ENCODE measurements at regions not wholly inside any gene's neighbourhood (a gene's known extent, or its start where the extent isn't known, plus 50 kb on each side); places are given as distances from the start of the nearest gene placed in this dataset.

- H2AFZ ChIP-seq, result no peak overlapping the region
- 0 out of 2 replicates have a peak, but pooled peaks cover 5% of the 10 kb centered on the region for H3F3A ChIP-seq (ENCODE audit: insufficient read depth)
- peaks cover 17% of the 10 kb centered on the region; the same call in 1 of the 2 replicates for H3K4me1 ChIP-seq (ENCODE audit: insufficient read depth)
- H3K27ac ChIP-seq, result no peak overlapping the region
- no peaks in the 10 kb centered on the region for H3K27me3 ChIP-seq (replicated peaks; ENCODE audit: insufficient read depth)
- no peaks in the 10 kb centered on the region for H3K9me2 ChIP-seq (ENCODE audit: insufficient read depth)
- peak; percentile 74 for DNase-seq
- H3K9me3 ChIP-seq (ENCODE audit: low read depth), result no peaks in the 10 kb centered on the region
- in situ Hi-C loops (cut with MboI), result no loop called here
- no peak overlapping the region for H3K4me3 ChIP-seq
- no peaks in the 10 kb centered on the region for H4K20me1 ChIP-seq (ENCODE audit: insufficient read depth)
- 61 to 72% methylated on average over 2 of the region's 2 CpGs for WGBS, 2 experiments (ENCODE audit: low coverage in 1 of 2, low lambda C conversion rate in 2 of 2, missing lambda C conversion rate in 2 of 2)
- H3K79me2 ChIP-seq (ENCODE audit: insufficient read depth), result no peaks in the 10 kb centered on the region
- no peaks in the 10 kb centered on the region for H3K36me3 ChIP-seq (ENCODE audit: low read depth)
- TF ChIP-seq EZH2 (IDR thresholded peaks at IDR 0.05; ENCODE audit: insufficient read depth, poor library complexity, severe bottlenecking), result no peak
- no peak for TF ChIP-seq EZH2phosphoT487 (IDR thresholded peaks at IDR 0.05; ENCODE audit: insufficient read depth, low read depth)
- no peak overlapping the region for H3K9ac ChIP-seq
- no peak overlapping the region for H3K4me2 ChIP-seq (ENCODE audit: unreplicated experiment)
Observed at GRCh38 chr2:7927691-7928090, 754.2 kb upstream of the ID2 start.

- in situ Hi-C loops (cut with MboI), result no loop called here
- H3K79me2 ChIP-seq (ENCODE audit: insufficient read depth), result no peaks in the 10 kb centered on the region
- H3K4me2 ChIP-seq (ENCODE audit: unreplicated experiment), result no peak overlapping the region
- H4K20me1 ChIP-seq (ENCODE audit: insufficient read depth), result no peaks in the 10 kb centered on the region
- no peak for DNase-seq
- H3K27me3 ChIP-seq (replicated peaks; ENCODE audit: insufficient read depth), result no peaks in the 10 kb centered on the region
- no peak overlapping the region for H2AFZ ChIP-seq
- H3K36me3 ChIP-seq (ENCODE audit: low read depth), result no peaks in the 10 kb centered on the region
- whole genome bisulfite sequencing, 2 experiments (ENCODE audit: low coverage in 1 of 2, low lambda C conversion rate in 2 of 2, missing lambda C conversion rate in 2 of 2), result 84 to 90% methylated on average over 9 of the region's 9 CpGs
- H3K9ac ChIP-seq, result no peak overlapping the region
- H3K27ac ChIP-seq, result no peak overlapping the region
- no peak overlapping the region for H3K4me3 ChIP-seq
- H3K9me3 ChIP-seq (ENCODE audit: low read depth), result no peaks in the 10 kb centered on the region
- peaks cover 17% of the 10 kb centered on the region; the same call in 1 of the 2 replicates for H3K4me1 ChIP-seq (ENCODE audit: insufficient read depth)
- no peak for TF ChIP-seq EZH2 (IDR thresholded peaks at IDR 0.05; ENCODE audit: insufficient read depth, poor library complexity, severe bottlenecking)
- TF ChIP-seq EZH2phosphoT487 (IDR thresholded peaks at IDR 0.05; ENCODE audit: insufficient read depth, low read depth), result no peak
- no peaks in the 10 kb centered on the region for H3K9me2 ChIP-seq (ENCODE audit: insufficient read depth)
- 0 out of 2 replicates have a peak, but pooled peaks cover 5% of the 10 kb centered on the region for H3F3A ChIP-seq (ENCODE audit: insufficient read depth)
Observed at GRCh38 chr2:7929281-7929680, 752.6 kb upstream of the ID2 start.

GRCh38 chr2:7930800-7931635 lies 750.8 kb upstream of the ID2 start:
- H3K9me3 ChIP-seq (ENCODE audit: low read depth), result no peaks in the 10 kb centered on the region
- H3K4me1 ChIP-seq (ENCODE audit: insufficient read depth), result peaks cover 17% of the 10 kb centered on the region; the same call in 1 of the 2 replicates
- DNase-seq, result peak; percentile 83
- no peak overlapping the region for H3K9ac ChIP-seq
- H3K4me2 ChIP-seq (ENCODE audit: unreplicated experiment), result no peak overlapping the region
- H3K27ac ChIP-seq, result peak overlapping the region; percentile 37
- peak overlapping the region; percentile 65 for H2AFZ ChIP-seq
- no peaks in the 10 kb centered on the region for H4K20me1 ChIP-seq (ENCODE audit: insufficient read depth)
- H3K4me3 ChIP-seq, result no peak overlapping the region
- in situ Hi-C loops (cut with MboI), result no loop called here
- H3F3A ChIP-seq (ENCODE audit: insufficient read depth), result 0 out of 2 replicates have a peak, but pooled peaks cover 5% of the 10 kb centered on the region
- no peaks in the 10 kb centered on the region for H3K27me3 ChIP-seq (replicated peaks; ENCODE audit: insufficient read depth)
- no peaks in the 10 kb centered on the region for H3K36me3 ChIP-seq (ENCODE audit: low read depth)
- H3K79me2 ChIP-seq (ENCODE audit: insufficient read depth), result no peaks in the 10 kb centered on the region
- no peaks in the 10 kb centered on the region for H3K9me2 ChIP-seq (ENCODE audit: insufficient read depth)
- no peak for TF ChIP-seq EZH2phosphoT487 (IDR thresholded peaks at IDR 0.05; ENCODE audit: insufficient read depth, low read depth)
- TF ChIP-seq EZH2 (IDR thresholded peaks at IDR 0.05; ENCODE audit: insufficient read depth, poor library complexity, severe bottlenecking), result no peak
- WGBS, 2 experiments (ENCODE audit: low coverage in 1 of 2, low lambda C conversion rate in 2 of 2, missing lambda C conversion rate in 2 of 2), result 62 to 63% methylated on average over 13 of the region's 13 CpGs

GRCh38 chr2:7931808-7932207 lies 750.0 kb upstream of the ID2 start:
- in situ Hi-C loops (cut with MboI), result no loop called here
- no peak for DNase-seq
- Histone ChIP-seq H3F3A (ENCODE audit: insufficient read depth) (0 out of 2 replicates have a peak, but pooled peaks cover 5% of the 10 kb centered on the region), H3K9me3 (ENCODE audit: low read depth) (no peaks in the 10 kb centered on the region), H2AFZ (no peak overlapping the region), H3K9ac (no peak overlapping the region), H3K4me2 (ENCODE audit: unreplicated experiment) (no peak overlapping the region), H3K79me2 (ENCODE audit: insufficient read depth) (no peaks in the 10 kb centered on the region), H3K9me2 (ENCODE audit: insufficient read depth) (no peaks in the 10 kb centered on the region), H3K4me3 (no peak overlapping the region), H3K4me1 (ENCODE audit: insufficient read depth) (peaks cover 17% of the 10 kb centered on the region; the same call in 1 of the 2 replicates), H3K27me3 (replicated peaks; ENCODE audit: insufficient read depth) (no peaks in the 10 kb centered on the region), H3K36me3 (ENCODE audit: low read depth) (no peaks in the 10 kb centered on the region), H3K27ac (no peak overlapping the region), H4K20me1 (ENCODE audit: insufficient read depth) (no peaks in the 10 kb centered on the region)
- TF ChIP-seq EZH2phosphoT487 (IDR thresholded peaks at IDR 0.05; ENCODE audit: insufficient read depth, low read depth) (no peak), EZH2 (IDR thresholded peaks at IDR 0.05; ENCODE audit: insufficient read depth, poor library complexity, severe bottlenecking) (no peak)
- WGBS, 2 experiments (ENCODE audit: low coverage in 1 of 2, low lambda C conversion rate in 2 of 2, missing lambda C conversion rate in 2 of 2), result 89 to 93% methylated on average over 4 of the region's 4 CpGs

Measured in GM23248 (cell line).